HepG2 (cell line): ENCODE measurements at regions not wholly inside any gene's neighbourhood (a gene's known extent, or its start where the extent isn't known, plus 50 kb on each side); places are given as distances from the start of the nearest gene placed in this dataset.

Source experiments
- EEA1 ChIP-seq: sonication (generic); formaldehyde crosslinking; IDR thresholded peaks from 2 replicates; pipeline ENCODE4 v1.5.1; 2020; ENCODE audit warnings: mild to moderate bottlenecking, missing genetic modification reagents, borderline replicate concordance
- EZH2 ChIP-seq: conservative IDR thresholded peaks from 2 replicates; pipeline ENCODE4 v1.6.1; 2012; ENCODE audit warnings: mild to moderate bottlenecking, low read depth, low read length, moderate library complexity
- GABPA ChIP-seq, 2 experiments: IDR thresholded peaks; 2 replicates each; pipeline ENCODE4 v1.6.1; 2011 to 2016; ENCODE audit warnings: low read depth in 2 of 2, low read length in 1 of 2, missing biosample characterization in 1 of 2, missing genetic modification characterization in 1 of 2
- MBD4 ChIP-seq: IDR thresholded peaks from 2 replicates; pipeline ENCODE4 v1.6.1; 2012; ENCODE audit warnings: low read length, inconsistent platforms, borderline replicate concordance
- POLR2AphosphoS5 ChIP-seq: IDR thresholded peaks from 2 replicates; pipeline ENCODE4 v1.6.1; 2012; ENCODE audit warnings: low read depth, low read length
- PREB ChIP-seq: sonication (generic); formaldehyde crosslinking; IDR thresholded peaks from 2 replicates; pipeline ENCODE4 v1.4.0; 2020; ENCODE audit warnings: missing genetic modification reagents
- TBL1XR1 ChIP-seq: fragments of 150-350 bp; IDR thresholded peaks from 2 replicates; pipeline ENCODE4 v1.6.1; 2014; ENCODE audit warnings: borderline replicate concordance, low read length; ENCODE audit not compliant: partially characterized antibody
- TERF1 ChIP-seq: sonication (generic); formaldehyde crosslinking; IDR thresholded peaks from 2 replicates; pipeline ENCODE4 v1.8.0; 2022; ENCODE audit warnings: mild to moderate bottlenecking, missing genetic modification reagents, moderate library complexity
- ZNF10 ChIP-seq: sonication (generic); formaldehyde crosslinking; IDR thresholded peaks from 2 replicates; pipeline ENCODE4 v1.4.0; 2020; ENCODE audit warnings: mild to moderate bottlenecking, low read depth, missing genetic modification reagents, borderline replicate concordance
- ZNF138 ChIP-seq: sonication (generic); formaldehyde crosslinking; IDR thresholded peaks from 2 replicates; pipeline ENCODE4 v1.5.0; 2020; ENCODE audit warnings: mild to moderate bottlenecking, low read depth, missing genetic modification reagents
- ZNF781 ChIP-seq: sonication (generic); formaldehyde crosslinking; IDR thresholded peaks from 2 replicates; pipeline ENCODE4 v1.5.1; 2020; ENCODE audit warnings: borderline replicate concordance, mild to moderate bottlenecking, missing genetic modification reagents; ENCODE audit errors: not compliant biosample characterization

GRCh38 chr9:79151791-79152190, 420.0 kb upstream of the TLE4 start:
- TF ChIP-seq ZNF138 (CRISPR knock-in tag) (no peak), TBL1XR1 (no peak), EEA1 (no peak), ZNF781 (CRISPR knock-in tag) (no peak), MBD4 (no peak), PREB (CRISPR knock-in tag) (no peak), POLR2AphosphoS5 (no peak), ZNF10 (no peak), EZH2 (no peak), GABPA (IDR thresholded peaks at IDR 0.05; ENCODE audit: low read depth, low read length) (no peak), GABPA (CRISPR knock-in tag; IDR thresholded peaks at IDR 0.05; ENCODE audit: low read depth) (no peak), TERF1 (CRISPR knock-in tag) (no peak)
